ENCODE measurements at regions not wholly inside any gene's neighbourhood (a gene's known extent, or its start where the extent isn't known, plus 50 kb on each side); places are given as distances from the start of the nearest gene placed in this dataset.

DNA sequence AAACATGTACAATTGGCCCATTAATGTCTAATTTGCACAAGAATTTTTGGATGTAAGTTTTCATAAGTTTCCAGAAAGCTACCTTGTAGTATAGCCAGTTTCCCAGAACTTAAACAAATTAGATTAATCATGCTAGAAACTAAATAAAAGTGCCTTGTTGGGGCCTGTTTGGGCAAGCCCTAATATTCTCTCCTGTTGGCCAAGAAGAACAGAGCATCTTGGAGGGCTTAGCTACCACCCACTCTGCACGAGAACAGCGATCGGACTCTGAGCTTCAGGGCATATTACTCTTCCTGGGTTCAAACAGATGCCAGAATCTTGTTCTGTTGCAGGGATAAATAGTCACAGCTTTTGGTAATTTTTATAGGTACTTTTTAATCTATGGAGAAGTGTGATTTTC is 88.2 kb downstream of the GAS1 start:
- Histone ChIP-seq H3K27me3 (replicated peaks; ENCODE audit: insufficient read depth) (no peaks in the 10 kb centered on the region), H3K36me3 (no peaks in the 10 kb centered on the region), H3K4me1 (ENCODE audit: control insufficient read depth in 1 of 2, low read depth in 2 of 2) (no peaks in the 10 kb centered on the region), H3K27ac (no peak overlapping the region), H3K9me3 (no peaks in the 10 kb centered on the region), H3K4me3 (no peak overlapping the region)
- ATAC-seq (ENCODE audit: insufficient number of reproducible peaks, low FRiP score, low read depth) (no peak), DNase-seq (ENCODE audit: low spot score) (no peak)
- TF ChIP-seq, protein P1, sequence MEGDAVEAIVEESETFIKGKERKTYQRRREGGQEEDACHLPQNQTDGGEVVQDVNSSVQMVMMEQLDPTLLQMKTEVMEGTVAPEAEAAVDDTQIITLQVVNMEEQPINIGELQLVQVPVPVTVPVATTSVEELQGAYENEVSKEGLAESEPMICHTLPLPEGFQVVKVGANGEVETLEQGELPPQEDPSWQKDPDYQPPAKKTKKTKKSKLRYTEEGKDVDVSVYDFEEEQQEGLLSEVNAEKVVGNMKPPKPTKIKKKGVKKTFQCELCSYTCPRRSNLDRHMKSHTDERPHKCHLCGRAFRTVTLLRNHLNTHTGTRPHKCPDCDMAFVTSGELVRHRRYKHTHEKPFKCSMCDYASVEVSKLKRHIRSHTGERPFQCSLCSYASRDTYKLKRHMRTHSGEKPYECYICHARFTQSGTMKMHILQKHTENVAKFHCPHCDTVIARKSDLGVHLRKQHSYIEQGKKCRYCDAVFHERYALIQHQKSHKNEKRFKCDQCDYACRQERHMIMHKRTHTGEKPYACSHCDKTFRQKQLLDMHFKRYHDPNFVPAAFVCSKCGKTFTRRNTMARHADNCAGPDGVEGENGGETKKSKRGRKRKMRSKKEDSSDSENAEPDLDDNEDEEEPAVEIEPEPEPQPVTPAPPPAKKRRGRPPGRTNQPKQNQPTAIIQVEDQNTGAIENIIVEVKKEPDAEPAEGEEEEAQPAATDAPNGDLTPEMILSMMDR (IDR thresholded peaks at IDR 0.05) = no peak

DNA sequence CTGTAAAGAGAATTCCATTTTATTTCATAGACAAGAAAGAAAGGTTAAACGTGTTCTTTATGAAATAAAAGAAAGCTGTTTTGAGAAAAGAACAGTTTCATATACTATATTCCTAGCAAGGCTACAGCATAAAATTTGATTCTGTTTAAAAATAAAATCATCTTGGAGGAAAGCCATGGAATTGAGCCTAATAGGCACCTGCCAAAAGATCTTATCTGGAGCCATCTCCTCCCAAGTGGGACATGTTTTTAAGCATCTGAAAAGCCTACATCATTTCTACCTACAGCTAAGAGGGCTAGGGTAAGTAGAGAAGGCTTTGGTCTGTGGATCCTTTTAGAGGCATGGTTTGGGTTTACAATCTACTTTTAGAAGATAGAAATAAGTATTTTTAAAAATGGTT is 89.3 kb downstream of the GAS1 start:
- Histone ChIP-seq H3K36me3 (no peaks in the 10 kb centered on the region), H3K9me3 (no peaks in the 10 kb centered on the region), H3K4me1 (ENCODE audit: control insufficient read depth in 1 of 2, low read depth in 2 of 2) (no peaks in the 10 kb centered on the region), H3K4me3 (no peak overlapping the region), H3K27me3 (replicated peaks; ENCODE audit: insufficient read depth) (no peaks in the 10 kb centered on the region), H3K27ac (no peak overlapping the region)
- ATAC-seq (ENCODE audit: insufficient number of reproducible peaks, low FRiP score, low read depth) (no peak), DNase-seq (ENCODE audit: low spot score) (no peak)
- TF ChIP-seq, protein P1 (IDR thresholded peaks at IDR 0.05) = no peak

DNA sequence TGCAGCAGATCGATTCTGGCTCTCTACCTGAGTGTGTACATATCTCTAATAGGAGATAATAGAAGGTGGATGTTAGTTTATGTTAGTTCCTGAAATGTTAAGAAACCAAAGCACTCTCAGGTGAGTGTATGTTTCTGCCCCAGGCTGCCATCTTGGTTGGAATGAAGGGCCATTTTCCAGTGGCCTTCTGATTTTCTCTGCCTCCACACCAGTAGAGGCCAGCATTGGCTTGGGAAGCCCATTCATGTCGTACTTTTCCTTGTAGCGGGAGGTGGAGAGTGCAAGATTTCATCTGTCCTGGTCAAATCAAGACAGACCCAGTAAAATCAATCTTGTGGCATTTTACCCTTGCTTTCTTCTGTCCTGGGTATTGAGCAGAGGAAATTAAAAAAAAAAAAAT is 91.0 kb downstream of the GAS1 start:
- H3K9me3 ChIP-seq = no peaks in the 10 kb centered on the region
- DNase-seq (ENCODE audit: low spot score) = no peak
- H3K27ac ChIP-seq = no peak overlapping the region
- ATAC-seq (ENCODE audit: insufficient number of reproducible peaks, low FRiP score, low read depth) = no peak
- no peaks in the 10 kb centered on the region for H3K27me3 ChIP-seq (replicated peaks; ENCODE audit: insufficient read depth)
- H3K4me1 ChIP-seq (ENCODE audit: control insufficient read depth in 1 of 2, low read depth in 2 of 2) = no peaks in the 10 kb centered on the region
- H3K36me3 ChIP-seq = no peaks in the 10 kb centered on the region
- H3K4me3 ChIP-seq = no peak overlapping the region
- TF ChIP-seq, protein P1 (IDR thresholded peaks at IDR 0.05) = no peak

DNA sequence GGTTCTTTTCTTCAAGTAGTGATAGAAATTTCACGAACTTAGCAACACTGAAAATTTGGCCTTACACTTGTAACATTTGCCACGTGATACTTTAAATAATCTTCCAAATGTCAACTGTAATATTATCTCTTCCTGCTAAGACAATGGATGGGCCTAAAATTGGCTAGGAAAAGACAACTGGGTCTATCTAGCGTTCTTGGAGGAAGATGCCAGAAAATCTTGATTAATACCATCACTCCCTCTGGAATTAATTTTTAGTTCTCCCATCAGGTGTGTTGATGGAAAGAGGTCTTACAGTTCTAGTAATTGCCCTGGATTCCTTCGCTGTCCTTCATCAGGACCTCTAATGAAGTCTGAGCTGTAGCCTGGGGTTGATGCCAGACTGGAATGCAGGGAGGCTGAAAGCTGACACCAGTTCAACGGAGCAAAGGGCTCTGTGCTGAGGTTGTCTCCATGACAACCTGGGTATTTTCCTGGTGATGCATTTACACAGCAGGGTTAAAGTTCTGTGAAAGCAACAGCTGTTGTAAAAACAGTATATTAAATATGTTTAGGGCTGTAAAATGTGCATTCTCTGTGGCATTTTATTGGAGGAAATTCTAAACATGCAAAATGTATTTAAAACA is 92.3 kb downstream of the GAS1 start:
- H3K4me3 ChIP-seq = no peak overlapping the region
- H3K4me1 ChIP-seq (ENCODE audit: control insufficient read depth in 1 of 2, low read depth in 2 of 2) = no peaks in the 10 kb centered on the region
- no peak for DNase-seq (ENCODE audit: low spot score)
- H3K27me3 ChIP-seq (replicated peaks; ENCODE audit: insufficient read depth) = no peaks in the 10 kb centered on the region
- ATAC-seq (ENCODE audit: insufficient number of reproducible peaks, low FRiP score, low read depth) = no peak
- H3K27ac ChIP-seq = no peak overlapping the region
- TF ChIP-seq, protein P1 (IDR thresholded peaks at IDR 0.05) = no peak
- no peaks in the 10 kb centered on the region for H3K9me3 ChIP-seq
- no peaks in the 10 kb centered on the region for H3K36me3 ChIP-seq

DNA sequence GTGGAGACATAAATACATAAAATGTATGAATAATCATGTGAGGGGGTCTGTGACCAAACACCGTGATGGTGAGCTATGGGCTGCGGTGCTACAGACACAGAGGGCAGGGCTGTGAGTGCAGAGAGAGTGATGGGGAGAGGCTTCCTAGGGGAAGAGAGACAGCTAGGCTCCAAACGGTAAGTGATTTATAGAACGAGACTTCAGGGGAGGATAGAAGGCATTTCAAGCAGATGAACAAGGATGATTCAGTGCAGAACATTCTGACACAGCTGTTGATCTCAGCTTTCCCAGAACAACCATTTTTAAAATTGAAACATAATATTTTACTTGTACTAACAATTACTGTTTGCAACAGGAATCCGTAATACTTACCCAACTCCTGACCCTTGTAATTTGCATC is 100.7 kb downstream of the GAS1 start:
- TF ChIP-seq, protein P1 (IDR thresholded peaks at IDR 0.05) = no peak

More for the DNA sequence above, 100.7 kb downstream of the GAS1 start:
- Histone ChIP-seq H3K9me3 (no peaks in the 10 kb centered on the region), H3K36me3 (no peaks in the 10 kb centered on the region), H3K4me1 (ENCODE audit: control insufficient read depth in 1 of 2, low read depth in 2 of 2) (no peaks in the 10 kb centered on the region), H3K27me3 (replicated peaks; ENCODE audit: insufficient read depth) (no peaks in the 10 kb centered on the region), H3K4me3 (no peak overlapping the region), H3K27ac (no peak overlapping the region)
- ATAC-seq (ENCODE audit: insufficient number of reproducible peaks, low FRiP score, low read depth) = no peak
- DNase-seq (ENCODE audit: low spot score) = no peak

Measured in thoracic aorta (tissue), 2 donors.